ENCODE measurements at regions not wholly inside any gene's neighbourhood (a gene's known extent, or its start where the extent isn't known, plus 50 kb on each side); places are given as distances from the start of the nearest gene placed in this dataset.
A peak's percentile ranks its signal among the peaks of the same experiment; 100 is the strongest.
"Not testable (repeated sequence)": the region's sequence is repeated elsewhere in the genome, so short reads cannot be mapped to it uniquely, and the experiment has no call there.

- no peak overlapping the region for H3K4me3 ChIP-seq
- intact Hi-C loops (cut with DNase I): no loop called here
- peaks cover 0 to 9% (median 4%) of the 10 kb centered on the region in 3 donors for H3K9me3 ChIP-seq
- H3K36me3 ChIP-seq: no peaks in the 10 kb centered on the region
- TF ChIP-seq POLR2A (IDR thresholded peaks at IDR 0.05) (no peak), CTCF (IDR thresholded peaks at IDR 0.05) (no peak)
- 89 to 94% methylated on average over 1 to 5 of the region's 5 CpGs for WGBS, 2 donors
- H3K27me3 ChIP-seq: peaks cover 0 to 16% (median 0%) of the 10 kb centered on the region in 4 donors
- no peak for DNase-seq
- H3K4me1 ChIP-seq: peaks cover 0 to 8% (median 5%) of the 10 kb centered on the region in 3 donors
- no peak overlapping the region for H3K27ac ChIP-seq
These were observed 165.5 kb upstream of the ATP2B1 start for GRCh38 chr12:89874146-89874545.

- peaks cover 0 to 9% (median 4%) of the 10 kb centered on the region in 3 donors for H3K9me3 ChIP-seq
- no peak overlapping the region for H3K27ac ChIP-seq
- peaks cover 0 to 6% (median 5%) of the 10 kb centered on the region in 3 donors for H3K4me1 ChIP-seq
- TF ChIP-seq POLR2A (IDR thresholded peaks at IDR 0.05): no peak
- no peak for TF ChIP-seq CTCF (IDR thresholded peaks at IDR 0.05)
- H3K27me3 ChIP-seq: peaks cover 0 to 15% (median 0%) of the 10 kb centered on the region in 4 donors
- WGBS, 2 donors: 35 to 47% methylated on average over 2 to 4 of the region's 4 CpGs
- intact Hi-C loops (cut with DNase I): no loop called here
- H3K36me3 ChIP-seq: no peaks in the 10 kb centered on the region
- no peak for DNase-seq
- H3K4me3 ChIP-seq: no peak overlapping the region
These were observed 165.1 kb upstream of the ATP2B1 start for GRCh38 chr12:89873745-89874144.

GRCh38 chr12:89872922-89873630 lies 164.4 kb upstream of the ATP2B1 start:
- intact Hi-C loops (cut with DNase I): no loop called here
- DNase-seq: no peak
- peaks cover 0 to 9% (median 4%) of the 10 kb centered on the region in 3 donors for H3K9me3 ChIP-seq
- H3K36me3 ChIP-seq: no peaks in the 10 kb centered on the region
- H3K4me3 ChIP-seq: no peak overlapping the region
- WGBS, 2 donors: 74 to 86% methylated on average over 6 of the region's 6 CpGs
- TF ChIP-seq POLR2A (IDR thresholded peaks at IDR 0.05): no peak
- peaks cover 0 to 6% (median 5%) of the 10 kb centered on the region in 3 donors for H3K4me1 ChIP-seq
- no peak overlapping the region for H3K27ac ChIP-seq
- peaks cover 0 to 12% (median 0%) of the 10 kb centered on the region in 4 donors for H3K27me3 ChIP-seq

- TF ChIP-seq CTCF (IDR thresholded peaks at IDR 0.05) (no peak), POLR2A (IDR thresholded peaks at IDR 0.05) (no peak)
- intact Hi-C loops (cut with DNase I): no loop called here
- Histone ChIP-seq H3K27ac (no peak overlapping the region), H3K36me3 (no peaks in the 10 kb centered on the region), H3K9me3 (peaks cover 0 to 9% (median 4%) of the 10 kb centered on the region in 3 donors), H3K27me3 (no peaks in the 10 kb centered on the region), H3K4me3 (no peak overlapping the region), H3K4me1 (peaks cover 0 to 6% (median 5%) of the 10 kb centered on the region in 3 donors)
- 72 to 77% methylated on average over 6 of the region's 6 CpGs for WGBS, 2 donors
- no peak for DNase-seq
These were observed 162.0 kb upstream of the ATP2B1 start for GRCh38 chr12:89870413-89871184.

- H3K4me1 ChIP-seq; intact Hi-C loops (cut with DNase I); H3K27me3 ChIP-seq; H3K4me3 ChIP-seq; H3K9me3 ChIP-seq; H3K36me3 ChIP-seq; H3K27ac ChIP-seq; DNase-seq: not testable (repeated sequence)
- WGBS, 2 donors: 80 to 95% methylated on average over 5 to 9 of the region's 23 CpGs
These were observed 159.0 kb upstream of the ATP2B1 start for GRCh38 chr12:89867611-89868010.

- no peak for DNase-seq
- no peaks in the 10 kb centered on the region for H3K9me3 ChIP-seq
- peaks cover 0 to 3% (median 0%) of the 10 kb centered on the region in 3 donors for H3K4me1 ChIP-seq
- no peaks in the 10 kb centered on the region for H3K27me3 ChIP-seq
- TF ChIP-seq CTCF (IDR thresholded peaks at IDR 0.05): no peak
- no peak for TF ChIP-seq POLR2A (IDR thresholded peaks at IDR 0.05)
- H3K4me3 ChIP-seq: no peak overlapping the region
- no peaks in the 10 kb centered on the region for H3K36me3 ChIP-seq
- 71 to 75% methylated on average over 1 of the region's 1 CpG for WGBS, 2 donors
- intact Hi-C loops (cut with DNase I): no loop called here
- peak overlapping the region in 3 of 4 donors; percentile 0 to 72 (median 49) for H3K27ac ChIP-seq
These were observed 155.8 kb upstream of the ATP2B1 start for GRCh38 chr12:89864411-89864810.
